Omental fat pad (tissue), 3 donors: ENCODE measurements at regions not wholly inside any gene's neighbourhood (a gene's known extent, or its start where the extent isn't known, plus 50 kb on each side); places are given as distances from the start of the nearest gene placed in this dataset.

Experiments used
- ATAC-seq: fragments of 150-250 bp; one replicate; pipeline ENCODE4 v1.9.1; 2016; ENCODE audit warnings: mild to moderate bottlenecking, moderate library complexity; ENCODE audit not compliant: low FRiP score
- DNase-seq: peaks from one replicate; pipeline ENCODE4 v3.0.0-alpha.2; 2019; ENCODE audit warnings: low spot score
- CTCF ChIP-seq, 3 donors: fragments of 450-650 bp; IDR thresholded peaks; one replicate each; pipeline ENCODE4 v1.5.1; 2016 to 2017; ENCODE audit warnings: antibody characterized with exemption in 3 of 3, mild to moderate bottlenecking in 3 of 3, moderate library complexity in 2 of 3

- no peak for DNase-seq
- no peak for TF ChIP-seq CTCF (IDR thresholded peaks at IDR 0.05)
- ATAC-seq, result no peak
Observed at GRCh38 chr11:106495046-106495445, 417.6 kb downstream of the AASDHPPT start.

- DNase-seq (no peak), ATAC-seq (no peak)
- TF ChIP-seq CTCF (IDR thresholded peaks at IDR 0.05), result no peak
Observed at GRCh38 chr11:106496677-106497076, 419.2 kb downstream of the AASDHPPT start.

GRCh38 chr11:106497321-106497720, 419.9 kb downstream of the AASDHPPT start:
- ATAC-seq (no peak), DNase-seq (no peak)
- TF ChIP-seq CTCF (IDR thresholded peaks at IDR 0.05), result no peak

GRCh38 chr11:106497822-106498221, 420.4 kb downstream of the AASDHPPT start:
- DNase-seq, result no peak
- no peak for ATAC-seq
- no peak for TF ChIP-seq CTCF (IDR thresholded peaks at IDR 0.05)

GRCh38 chr11:106503901-106504300, 426.4 kb downstream of the AASDHPPT start:
- ATAC-seq, result no peak
- no peak for TF ChIP-seq CTCF (IDR thresholded peaks at IDR 0.05)
- no peak for DNase-seq

- DNase-seq (no peak), ATAC-seq (no peak)
- TF ChIP-seq CTCF (IDR thresholded peaks at IDR 0.05), result no peak
Observed at GRCh38 chr11:106507645-106508306, 430.3 kb downstream of the AASDHPPT start.

GRCh38 chr11:106514706-106515105, 437.2 kb downstream of the AASDHPPT start:
- DNase-seq (no peak), ATAC-seq (no peak)
- no peak for TF ChIP-seq CTCF (IDR thresholded peaks at IDR 0.05)
